ENCODE measurements at regions not wholly inside any gene's neighbourhood (a gene's known extent, or its start where the extent isn't known, plus 50 kb on each side); places are given as distances from the start of the nearest gene placed in this dataset.
"Not testable (repeated sequence)": the region's sequence is repeated elsewhere in the genome, so short reads cannot be mapped to it uniquely, and the experiment has no call there.

- no peak overlapping the region for H3K4me3 ChIP-seq (ENCODE audit: low read length)
- no peaks in the 10 kb centered on the region for H3K27me3 ChIP-seq (ENCODE audit: control insufficient read depth, insufficient read depth, low read length)
- H3K9me3 ChIP-seq (ENCODE audit: control insufficient read depth, low read length): no peaks in the 10 kb centered on the region
- H3K9ac ChIP-seq (ENCODE audit: low read length): no peak overlapping the region
- no peaks in the 10 kb centered on the region for H3K4me1 ChIP-seq (ENCODE audit: control insufficient read depth, insufficient read depth, low read length)
- H3K36me3 ChIP-seq (ENCODE audit: control insufficient read depth, insufficient read depth, low read length): no peaks in the 10 kb centered on the region
Observed at GRCh38 chrX:13175056-13175455, 130.6 kb upstream of the FAM9C start.

DNA sequence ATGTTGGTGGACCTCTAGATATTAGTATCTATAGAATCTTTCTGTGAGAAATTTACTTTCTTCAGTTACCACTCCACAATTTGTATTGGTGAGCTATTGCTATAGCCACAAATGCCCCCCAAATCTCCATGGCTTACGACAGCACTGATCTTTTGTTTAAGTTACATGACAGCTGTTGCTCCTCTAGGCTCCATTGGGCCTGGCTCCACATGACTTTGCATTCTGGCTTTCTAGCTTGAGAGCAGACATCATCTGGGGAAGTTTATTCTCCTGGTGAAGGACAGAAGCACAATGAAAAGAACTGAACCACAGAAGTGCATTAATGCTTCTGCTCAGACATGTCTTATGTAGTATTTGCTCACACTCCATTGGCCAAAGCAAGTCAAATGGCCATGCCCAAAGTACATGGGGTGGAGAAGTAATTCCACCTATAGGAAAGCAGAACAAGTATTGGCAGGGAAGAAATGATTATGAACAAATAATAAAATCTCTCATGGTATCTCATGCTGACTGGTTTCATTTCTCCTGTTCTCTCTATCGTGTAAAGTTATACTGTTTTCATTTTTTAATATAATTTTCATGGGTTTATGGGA, 126.6 kb upstream of the FAM9C start:
- Histone ChIP-seq H3K9me3 (ENCODE audit: control insufficient read depth, low read length) (no peaks in the 10 kb centered on the region), H3K4me3 (ENCODE audit: low read length) (no peak overlapping the region), H3K27me3 (ENCODE audit: control insufficient read depth, insufficient read depth, low read length) (no peaks in the 10 kb centered on the region), H3K36me3 (ENCODE audit: control insufficient read depth, insufficient read depth, low read length) (no peaks in the 10 kb centered on the region), H3K4me1 (ENCODE audit: control insufficient read depth, insufficient read depth, low read length) (no peaks in the 10 kb centered on the region), H3K9ac (ENCODE audit: low read length) (no peak overlapping the region)

GRCh38 chrX:13169684-13170083, 125.3 kb upstream of the FAM9C start:
- Histone ChIP-seq H3K36me3 (ENCODE audit: control insufficient read depth, insufficient read depth, low read length) (no peaks in the 10 kb centered on the region), H3K9me3 (ENCODE audit: control insufficient read depth, low read length) (no peaks in the 10 kb centered on the region)

DNA sequence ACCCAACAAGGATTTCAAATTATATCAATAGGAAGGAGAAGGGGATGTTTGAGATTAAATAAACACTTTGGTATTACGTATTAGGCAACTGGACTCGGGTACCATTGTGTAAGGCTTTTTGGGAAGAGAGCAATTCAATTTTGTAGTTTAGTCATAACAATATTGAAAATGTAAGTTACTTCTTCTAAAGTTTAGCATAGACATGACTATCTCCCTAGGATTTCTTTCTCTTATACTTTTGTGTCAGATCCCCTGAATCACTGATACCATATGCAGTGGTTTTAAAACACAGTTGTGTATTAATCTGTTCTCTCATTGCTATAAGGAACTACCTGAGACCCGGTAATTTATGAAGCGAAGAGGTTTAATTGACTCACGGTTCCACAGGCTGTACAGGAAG, 123.8 kb upstream of the FAM9C start:
- Histone ChIP-seq H3K36me3 (ENCODE audit: control insufficient read depth, insufficient read depth, low read length) (no peaks in the 10 kb centered on the region), H3K9ac (ENCODE audit: low read length) (no peak overlapping the region), H3K4me1 (ENCODE audit: control insufficient read depth, insufficient read depth, low read length) (no peaks in the 10 kb centered on the region), H3K4me3 (ENCODE audit: low read length) (no peak overlapping the region), H3K27me3 (ENCODE audit: control insufficient read depth, insufficient read depth, low read length) (no peaks in the 10 kb centered on the region), H3K9me3 (ENCODE audit: control insufficient read depth, low read length) (no peaks in the 10 kb centered on the region)

More at GRCh38 chrX:13169684-13170083, 125.3 kb upstream of the FAM9C start:
- no peak overlapping the region for H3K4me3 ChIP-seq (ENCODE audit: low read length)
- H3K9ac ChIP-seq (ENCODE audit: low read length): no peak overlapping the region
- no peaks in the 10 kb centered on the region for H3K27me3 ChIP-seq (ENCODE audit: control insufficient read depth, insufficient read depth, low read length)
- H3K4me1 ChIP-seq (ENCODE audit: control insufficient read depth, insufficient read depth, low read length): no peaks in the 10 kb centered on the region

DNA sequence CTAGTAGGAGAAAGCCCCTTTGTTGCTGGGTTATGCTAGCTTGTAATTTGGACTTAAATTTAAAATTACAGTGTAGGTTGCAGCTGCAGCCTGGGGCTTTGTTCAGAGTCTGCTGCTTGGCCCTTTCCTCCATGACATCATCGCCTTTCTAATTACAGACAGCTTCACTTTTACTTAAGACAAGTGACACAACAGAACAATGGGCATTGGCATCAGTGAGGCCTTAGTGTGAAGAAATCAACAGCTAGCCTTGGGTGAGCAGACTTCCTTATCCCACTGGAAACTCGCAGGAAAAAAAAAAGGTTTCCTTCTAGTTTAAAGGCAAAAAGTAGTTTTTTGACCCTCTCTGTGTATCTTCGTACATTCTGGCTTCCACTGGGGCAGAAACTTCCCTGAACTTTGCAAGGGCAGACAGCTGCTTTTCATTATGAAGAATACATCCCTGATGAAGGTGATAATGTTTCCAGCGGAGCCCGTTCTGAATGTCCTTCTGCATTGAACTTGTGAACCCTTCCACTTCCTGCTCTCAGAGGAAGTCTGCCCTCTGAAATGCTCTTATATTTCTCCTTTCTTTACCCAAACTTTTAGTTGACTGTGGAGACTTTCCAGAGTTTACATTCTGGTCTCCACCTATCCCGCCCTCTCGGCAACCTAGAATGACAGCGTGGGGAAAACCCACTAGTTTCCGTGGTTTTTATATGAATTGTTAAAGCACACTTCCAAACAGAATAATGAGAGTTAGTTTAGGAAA, 123.2 kb upstream of the FAM9C start:
- Histone ChIP-seq H3K4me3 (ENCODE audit: low read length) (no peak overlapping the region), H3K4me1 (ENCODE audit: control insufficient read depth, insufficient read depth, low read length) (peaks cover under 1% of the 10 kb centered on the region)

DNA sequence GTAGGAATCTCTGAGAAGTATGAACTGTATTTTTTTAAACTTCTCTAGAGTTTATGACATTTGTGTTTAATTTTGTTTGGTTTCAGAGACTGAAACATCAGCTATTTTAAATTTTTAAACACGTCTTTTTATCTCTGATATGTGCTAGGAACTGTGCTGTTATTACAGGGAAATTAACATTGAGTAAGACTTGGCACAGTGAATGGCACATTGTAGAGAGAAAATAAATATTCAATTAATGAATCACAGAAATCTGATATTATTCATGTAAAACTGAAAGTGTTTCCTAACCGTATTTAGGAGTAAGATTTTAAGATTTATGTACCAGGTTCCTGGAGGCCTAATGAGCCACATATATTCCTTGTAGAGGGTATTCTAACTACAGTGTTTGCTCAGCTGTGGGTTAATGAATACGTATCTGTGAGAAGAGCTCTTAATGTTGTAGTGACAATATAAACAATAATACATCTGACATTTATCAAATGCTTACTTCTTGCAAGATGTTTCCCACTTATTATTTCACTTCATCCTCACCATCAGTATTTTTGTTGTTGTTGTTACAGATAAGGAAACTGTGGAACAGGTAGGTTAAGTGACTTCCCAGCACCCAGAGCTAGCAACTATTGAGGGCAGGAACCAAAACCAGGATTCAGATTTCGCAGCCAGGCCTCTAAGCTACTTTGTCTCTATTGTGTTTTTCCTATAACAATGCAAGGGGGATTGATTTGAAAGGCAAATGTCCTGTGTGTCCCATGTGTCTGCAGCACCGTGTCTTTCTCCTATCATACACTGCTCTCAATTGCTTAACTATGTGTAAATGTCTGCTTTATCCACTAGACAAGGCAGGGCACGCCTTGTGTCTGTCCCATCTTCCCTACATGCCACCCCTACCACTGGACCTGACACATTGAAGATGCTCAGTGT, 121.1 kb upstream of the FAM9C start:
- Histone ChIP-seq H3K4me3 (ENCODE audit: low read length) (no peak overlapping the region), H3K4me1 (ENCODE audit: control insufficient read depth, insufficient read depth, low read length) (peaks cover 21% of the 10 kb centered on the region), H3K9me3 (ENCODE audit: control insufficient read depth, low read length) (no peaks in the 10 kb centered on the region)

More for the DNA sequence above, 123.2 kb upstream of the FAM9C start:
- Histone ChIP-seq H3K9me3 (ENCODE audit: control insufficient read depth, low read length) (no peaks in the 10 kb centered on the region), H3K9ac (ENCODE audit: low read length) (no peak overlapping the region), H3K36me3 (ENCODE audit: control insufficient read depth, insufficient read depth, low read length) (no peaks in the 10 kb centered on the region), H3K27me3 (ENCODE audit: control insufficient read depth, insufficient read depth, low read length) (no peaks in the 10 kb centered on the region)

GRCh38 chrX:13164611-13165010, 120.2 kb upstream of the FAM9C start:
- Histone ChIP-seq H3K9ac (ENCODE audit: low read length) (no peak overlapping the region), H3K4me1 (ENCODE audit: control insufficient read depth, insufficient read depth, low read length) (peaks cover 27% of the 10 kb centered on the region), H3K36me3 (ENCODE audit: control insufficient read depth, insufficient read depth, low read length) (no peaks in the 10 kb centered on the region), H3K4me3 (ENCODE audit: low read length) (no peak overlapping the region), H3K9me3 (ENCODE audit: control insufficient read depth, low read length) (no peaks in the 10 kb centered on the region), H3K27me3 (ENCODE audit: control insufficient read depth, insufficient read depth, low read length) (no peaks in the 10 kb centered on the region)

More for the DNA sequence above, 121.1 kb upstream of the FAM9C start:
- no peaks in the 10 kb centered on the region for H3K36me3 ChIP-seq (ENCODE audit: control insufficient read depth, insufficient read depth, low read length)
- no peaks in the 10 kb centered on the region for H3K27me3 ChIP-seq (ENCODE audit: control insufficient read depth, insufficient read depth, low read length)
- H3K9ac ChIP-seq (ENCODE audit: low read length): no peak overlapping the region

DNA sequence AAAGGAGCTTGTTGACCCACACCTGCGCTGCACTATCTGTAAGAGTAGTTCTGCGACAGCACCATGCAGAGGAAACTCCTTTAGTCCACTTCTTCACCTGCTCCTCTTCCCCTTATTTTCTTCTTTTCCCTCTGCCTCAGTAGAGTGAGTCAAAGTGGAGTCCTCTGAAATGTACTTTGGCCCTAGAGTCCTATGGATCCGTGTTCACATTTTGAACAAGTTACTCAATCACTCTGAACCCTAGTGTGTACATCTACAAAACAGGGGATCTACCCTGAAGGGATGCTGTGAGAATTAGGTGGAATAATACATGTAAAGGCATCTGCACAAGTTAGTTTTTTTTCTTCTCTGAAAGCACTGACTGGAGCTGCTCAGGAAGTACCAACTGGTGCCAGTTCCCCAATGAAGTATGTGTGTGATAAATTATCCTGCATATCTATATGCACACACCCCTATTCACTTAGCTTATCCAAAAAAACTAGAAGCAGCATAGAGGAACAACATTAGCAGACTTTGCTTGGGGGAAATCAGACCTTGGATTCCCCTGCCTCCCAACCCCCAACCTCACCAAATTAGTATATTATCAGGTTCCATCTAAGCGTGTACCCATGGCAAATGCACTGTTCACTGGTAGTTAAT, 118.5 kb upstream of the FAM9C start:
- H3K9ac ChIP-seq (ENCODE audit: low read length): no peak overlapping the region
- H3K4me3 ChIP-seq (ENCODE audit: low read length): no peak overlapping the region
- H3K4me1 ChIP-seq (ENCODE audit: control insufficient read depth, insufficient read depth, low read length): peaks cover 27% of the 10 kb centered on the region
- H3K27me3 ChIP-seq (ENCODE audit: control insufficient read depth, insufficient read depth, low read length): no peaks in the 10 kb centered on the region
- no peaks in the 10 kb centered on the region for H3K36me3 ChIP-seq (ENCODE audit: control insufficient read depth, insufficient read depth, low read length)
- no peaks in the 10 kb centered on the region for H3K9me3 ChIP-seq (ENCODE audit: control insufficient read depth, low read length)

DNA sequence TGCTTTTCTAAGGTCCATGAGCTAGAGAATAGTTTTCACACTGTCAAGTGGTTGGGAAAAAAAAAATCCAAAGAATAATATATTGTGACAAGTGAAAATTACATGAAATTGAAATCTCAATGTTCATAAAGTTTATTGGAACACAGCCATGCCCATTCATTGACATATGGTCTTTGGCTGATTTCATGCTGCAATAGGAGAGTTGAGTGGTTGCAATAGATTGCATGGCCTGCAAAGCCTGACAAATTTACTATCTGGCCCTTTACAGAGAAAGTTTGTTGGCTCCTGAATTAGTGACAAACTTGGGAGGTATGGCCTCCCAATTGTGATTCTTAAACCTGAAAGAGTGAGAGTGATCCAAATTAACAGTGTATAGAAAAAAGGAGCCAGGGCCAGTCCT, 115.5 kb upstream of the FAM9C start:
- Histone ChIP-seq H3K27me3 (ENCODE audit: control insufficient read depth, insufficient read depth, low read length) (no peaks in the 10 kb centered on the region), H3K9me3 (ENCODE audit: control insufficient read depth, low read length) (no peaks in the 10 kb centered on the region), H3K4me1 (ENCODE audit: control insufficient read depth, insufficient read depth, low read length) (peaks cover 27% of the 10 kb centered on the region), H3K36me3 (ENCODE audit: control insufficient read depth, insufficient read depth, low read length) (no peaks in the 10 kb centered on the region), H3K9ac (ENCODE audit: low read length) (no peak overlapping the region), H3K4me3 (ENCODE audit: low read length) (no peak overlapping the region)

DNA sequence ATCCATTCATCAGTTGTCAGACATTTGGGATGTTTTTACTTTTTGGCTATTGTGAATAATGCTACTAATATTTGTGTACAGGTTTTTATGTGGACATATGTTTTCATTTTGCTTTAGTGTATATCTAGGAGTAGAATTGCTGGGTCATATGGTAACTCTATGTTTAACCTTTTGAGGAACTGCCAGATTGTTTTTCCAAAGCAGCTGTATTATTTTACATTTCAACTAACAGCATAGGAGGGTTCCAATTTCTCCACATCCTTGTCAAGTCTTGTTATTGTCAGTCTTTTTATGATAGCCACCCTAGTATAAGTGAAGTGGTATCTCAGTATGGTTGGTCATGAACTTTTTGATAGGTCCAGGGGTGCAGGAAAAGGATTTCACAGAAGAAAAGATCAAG, 114.5 kb upstream of the FAM9C start:
- Histone ChIP-seq H3K4me1 (ENCODE audit: control insufficient read depth, insufficient read depth, low read length) (peaks cover 27% of the 10 kb centered on the region), H3K9me3 (ENCODE audit: control insufficient read depth, low read length) (no peaks in the 10 kb centered on the region), H3K9ac (ENCODE audit: low read length) (no peak overlapping the region), H3K4me3 (ENCODE audit: low read length) (no peak overlapping the region), H3K27me3 (ENCODE audit: control insufficient read depth, insufficient read depth, low read length) (no peaks in the 10 kb centered on the region), H3K36me3 (ENCODE audit: control insufficient read depth, insufficient read depth, low read length) (no peaks in the 10 kb centered on the region)

DNA sequence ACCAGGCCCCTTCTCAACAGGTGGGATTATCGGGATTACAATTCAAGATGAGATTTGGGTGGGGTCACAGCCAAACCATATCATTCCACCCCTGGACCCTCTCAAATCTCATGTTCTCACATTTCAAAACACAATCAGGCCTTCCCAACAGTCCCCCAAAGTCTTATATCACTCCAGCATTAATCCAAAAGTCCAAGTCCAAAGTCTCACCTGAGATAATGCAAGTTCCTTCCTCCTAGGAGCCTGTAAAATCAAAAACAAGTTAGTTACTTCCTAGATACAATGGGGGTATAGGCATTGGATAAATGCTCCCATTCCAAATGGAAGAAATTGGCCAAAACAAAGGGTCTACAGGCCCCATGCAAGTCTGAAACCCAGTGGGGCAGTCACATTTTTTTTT, 111.1 kb upstream of the FAM9C start:
- H3K9me3 ChIP-seq (ENCODE audit: control insufficient read depth, low read length); H3K36me3 ChIP-seq (ENCODE audit: control insufficient read depth, insufficient read depth, low read length); H3K27me3 ChIP-seq (ENCODE audit: control insufficient read depth, insufficient read depth, low read length); H3K4me3 ChIP-seq (ENCODE audit: low read length); H3K9ac ChIP-seq (ENCODE audit: low read length): not testable (repeated sequence)
- H3K4me1 ChIP-seq (ENCODE audit: control insufficient read depth, insufficient read depth, low read length): peaks cover 18% of the 10 kb centered on the region
